Glutamatergic neuron (in vitro differentiated cells): ENCODE measurements at regions not wholly inside any gene's neighbourhood (a gene's known extent, or its start where the extent isn't known, plus 50 kb on each side); places are given as distances from the start of the nearest gene placed in this dataset.

Experiments used
- DNase-seq: peaks from one replicate; pipeline ENCODE4 v3.0.0; 2022
- H3K27ac Mint-ChIP-seq: one replicate; pipeline ENCODE4 v1.8.0; 2020; ENCODE audit warnings: mild to moderate bottlenecking, mixed read lengths, inconsistent platforms; ENCODE audit not compliant: unreplicated experiment
- H3K27me3 Mint-ChIP-seq: one replicate; pipeline ENCODE4 v1.8.0; 2020; ENCODE audit warnings: mild to moderate bottlenecking, moderate library complexity, mixed read lengths, inconsistent platforms; ENCODE audit not compliant: unreplicated experiment
- H3K36me3 Mint-ChIP-seq: one replicate; pipeline ENCODE4 v1.8.0; 2020; ENCODE audit warnings: mild to moderate bottlenecking, mixed read lengths, inconsistent platforms; ENCODE audit not compliant: unreplicated experiment
- H3K4me1 Mint-ChIP-seq: one replicate; pipeline ENCODE4 v1.8.0; 2020; ENCODE audit warnings: mild to moderate bottlenecking, low read depth, mixed read lengths, inconsistent platforms; ENCODE audit not compliant: unreplicated experiment
- H3K4me3 Mint-ChIP-seq: one replicate; pipeline ENCODE4 v1.8.0; 2020; ENCODE audit warnings: mild to moderate bottlenecking, mixed read lengths, inconsistent platforms; ENCODE audit not compliant: unreplicated experiment
- H3K9me3 Mint-ChIP-seq: one replicate; pipeline ENCODE4 v1.8.0; 2020; ENCODE audit warnings: mild to moderate bottlenecking, moderate library complexity, mixed read lengths, inconsistent platforms; ENCODE audit not compliant: unreplicated experiment
- CTCF ChIP-seq: fragments of 200-600 bp; sonication (generic); IDR thresholded peaks from one replicate; pipeline ENCODE4 v1.5.0; 2021; ENCODE audit not compliant: partially characterized antibody, unreplicated experiment

GRCh38 chr20:56094228-56094627, 88.9 kb upstream of the CBLN4 start:
- DNase-seq = no peak
- H3K9me3 Mint-ChIP-seq = peaks cover 6% of the 10 kb centered on the region
- H3K27ac Mint-ChIP-seq = no peak overlapping the region
- peaks cover 4% of the 10 kb centered on the region for H3K27me3 Mint-ChIP-seq
- H3K4me1 Mint-ChIP-seq = no peaks in the 10 kb centered on the region
- no peaks in the 10 kb centered on the region for H3K36me3 Mint-ChIP-seq
- H3K4me3 Mint-ChIP-seq = no peak overlapping the region
- TF ChIP-seq CTCF = no peak

- no peak overlapping the region for H3K4me3 Mint-ChIP-seq
- no peaks in the 10 kb centered on the region for H3K4me1 Mint-ChIP-seq
- no peak for DNase-seq
- H3K27ac Mint-ChIP-seq = no peak overlapping the region
- peaks cover 3% of the 10 kb centered on the region for H3K27me3 Mint-ChIP-seq
- H3K36me3 Mint-ChIP-seq = no peaks in the 10 kb centered on the region
- no peak for TF ChIP-seq CTCF
- H3K9me3 Mint-ChIP-seq = peaks cover 9% of the 10 kb centered on the region
Observed at GRCh38 chr20:56098981-56099500, 93.7 kb upstream of the CBLN4 start.

GRCh38 chr20:56111961-56112730, 106.8 kb upstream of the CBLN4 start:
- Mint-ChIP-seq H3K9me3 (peaks cover 10% of the 10 kb centered on the region), H3K27ac (no peak overlapping the region), H3K4me1 (no peaks in the 10 kb centered on the region), H3K4me3 (no peak overlapping the region), H3K36me3 (no peaks in the 10 kb centered on the region), H3K27me3 (no peaks in the 10 kb centered on the region)
- TF ChIP-seq CTCF = no peak
- DNase-seq = no peak

- no peaks in the 10 kb centered on the region for H3K4me1 Mint-ChIP-seq
- no peaks in the 10 kb centered on the region for H3K36me3 Mint-ChIP-seq
- peaks cover 10% of the 10 kb centered on the region for H3K9me3 Mint-ChIP-seq
- H3K27ac Mint-ChIP-seq = no peak overlapping the region
- no peak for DNase-seq
- no peaks in the 10 kb centered on the region for H3K27me3 Mint-ChIP-seq
- H3K4me3 Mint-ChIP-seq = no peak overlapping the region
- TF ChIP-seq CTCF = no peak
Observed at GRCh38 chr20:56117350-56117749, 112.0 kb upstream of the CBLN4 start.

- Mint-ChIP-seq H3K9me3 (peaks cover 2% of the 10 kb centered on the region), H3K27me3 (peaks cover 2% of the 10 kb centered on the region), H3K4me1 (no peaks in the 10 kb centered on the region), H3K27ac (no peak overlapping the region), H3K36me3 (no peaks in the 10 kb centered on the region), H3K4me3 (no peak overlapping the region)
- TF ChIP-seq CTCF = no peak
- no peak for DNase-seq
Observed at GRCh38 chr20:56121850-56122249, 116.5 kb upstream of the CBLN4 start.
